Activated T-cell treated with anti-CD3 and anti-CD28 coated beads, Interleukin-2, amount 50 U/mL, for 72 hours (primary cell): ENCODE measurements at regions not wholly inside any gene's neighbourhood (a gene's known extent, or its start where the extent isn't known, plus 50 kb on each side); places are given as distances from the start of the nearest gene placed in this dataset.
"Not testable (repeated sequence)": the region's sequence is repeated elsewhere in the genome, so short reads cannot be mapped to it uniquely, and the experiment has no call there.

Experiments used
- ATAC-seq, 2 donors: fragments of 150-1000 bp; cut with Tn5 transposase; replicated peaks in 1 of 2; 2 replicates each; pipeline ENCODE4 v1.10.0; 2021; ENCODE audit warnings: moderate library complexity in 2 of 2, mild to moderate bottlenecking in 1 of 2
- DNase-seq, 2 donors: peaks; one replicate each; pipeline ENCODE4 v3.0.0; 2021 to 2022; ENCODE audit warnings: mixed read lengths in 1 of 2
- H3K27ac Mint-ChIP-seq: one replicate; pipeline ENCODE4 v1.8.0; 2022; ENCODE audit warnings: mild to moderate bottlenecking, moderate library complexity, mixed read lengths
- H3K27me3 Mint-ChIP-seq: one replicate; pipeline ENCODE4 v1.8.0; 2022; ENCODE audit warnings: low read depth, mixed read lengths
- H3K36me3 Mint-ChIP-seq, 2 donors: one replicate each; pipeline ENCODE4 v1.8.0; 2022; ENCODE audit warnings: mixed read lengths in 2 of 2, mild to moderate bottlenecking in 1 of 2; ENCODE audit not compliant: insufficient read depth in 2 of 2
- H3K4me1 Mint-ChIP-seq: one replicate; pipeline ENCODE4 v1.8.0; 2022; ENCODE audit warnings: low read depth, mixed read lengths
- H3K4me3 Mint-ChIP-seq, 2 donors: one replicate each; pipeline ENCODE4 v1.8.0; 2022; ENCODE audit warnings: mild to moderate bottlenecking in 2 of 2, mixed read lengths in 2 of 2, moderate library complexity in 2 of 2
- H3K9me3 Mint-ChIP-seq, 2 donors: one replicate each; pipeline ENCODE4 v1.8.0; 2022; ENCODE audit warnings: mixed read lengths in 2 of 2

GRCh38 chr17:78305801-78306200 is 54.1 kb downstream of the SOCS3 start:
- H3K4me1 Mint-ChIP-seq, result peaks cover 6% of the 10 kb centered on the region
- H3K9me3 Mint-ChIP-seq, result peaks cover 0 to 2% of the 10 kb centered on the region in 2 donors
- no peak for DNase-seq
- no peak for ATAC-seq
- H3K27ac Mint-ChIP-seq, result no peak overlapping the region
- peaks cover 0 to 8% of the 10 kb centered on the region in 2 donors for H3K36me3 Mint-ChIP-seq
- no peaks in the 10 kb centered on the region for H3K27me3 Mint-ChIP-seq
- H3K4me3 Mint-ChIP-seq, result no peak overlapping the region

- ATAC-seq (no peak), DNase-seq (no peak)
- H3K4me1 Mint-ChIP-seq, result peaks cover 10% of the 10 kb centered on the region
- H3K9me3 Mint-ChIP-seq, result peaks cover 0 to 2% of the 10 kb centered on the region in 2 donors
- H3K27me3 Mint-ChIP-seq, result no peaks in the 10 kb centered on the region
- peaks cover 0 to 8% of the 10 kb centered on the region in 2 donors for H3K36me3 Mint-ChIP-seq
- H3K27ac Mint-ChIP-seq, result no peak overlapping the region
- no peak overlapping the region for H3K4me3 Mint-ChIP-seq
These were observed 55.3 kb downstream of the SOCS3 start for GRCh38 chr17:78304549-78305037.

- Mint-ChIP-seq H3K9me3 (peaks cover 0 to 2% of the 10 kb centered on the region in 2 donors), H3K36me3 (peaks cover 0 to 8% of the 10 kb centered on the region in 2 donors), H3K4me1 (peaks cover 10% of the 10 kb centered on the region), H3K4me3 (no peak overlapping the region), H3K27me3 (no peaks in the 10 kb centered on the region), H3K27ac (no peak overlapping the region)
- DNase-seq (no peak), ATAC-seq (no peak)
These were observed 57.4 kb downstream of the SOCS3 start for GRCh38 chr17:78302478-78302877.

GRCh38 chr17:78301821-78302213 is 58.1 kb downstream of the SOCS3 start:
- peaks cover 0 to under 1% of the 10 kb centered on the region in 2 donors for H3K9me3 Mint-ChIP-seq
- no peak overlapping the region for H3K27ac Mint-ChIP-seq
- H3K4me1 Mint-ChIP-seq, result peaks cover 10% of the 10 kb centered on the region
- DNase-seq, result no peak
- H3K27me3 Mint-ChIP-seq, result no peaks in the 10 kb centered on the region
- no peak overlapping the region for H3K4me3 Mint-ChIP-seq
- H3K36me3 Mint-ChIP-seq, result peaks cover 0 to 4% of the 10 kb centered on the region in 2 donors
- ATAC-seq, result no peak

GRCh38 chr17:78300962-78301820 is 58.7 kb downstream of the SOCS3 start:
- Mint-ChIP-seq H3K9me3 (no peaks in the 10 kb centered on the region), H3K4me1 (peaks cover 10% of the 10 kb centered on the region), H3K36me3 (peaks cover 0 to 2% of the 10 kb centered on the region in 2 donors), H3K27me3 (no peaks in the 10 kb centered on the region), H3K4me3 (peak overlapping the region; percentile 28 to 31), H3K27ac (peak overlapping the region; percentile 61)
- DNase-seq (peak in 1 of 2 donors; percentile 20), ATAC-seq (peak; percentile 50 to 53)

GRCh38 chr17:78299049-78299448 is 60.8 kb downstream of the SOCS3 start:
- Mint-ChIP-seq H3K4me3 (no peak overlapping the region), H3K9me3 (no peaks in the 10 kb centered on the region), H3K27me3 (no peaks in the 10 kb centered on the region), H3K27ac (no peak overlapping the region), H3K36me3 (no peaks in the 10 kb centered on the region), H3K4me1 (peaks cover 10% of the 10 kb centered on the region)
- ATAC-seq (no peak), DNase-seq (no peak)

- H3K27me3 Mint-ChIP-seq, result no peaks in the 10 kb centered on the region
- H3K36me3 Mint-ChIP-seq, result no peaks in the 10 kb centered on the region
- H3K9me3 Mint-ChIP-seq, result no peaks in the 10 kb centered on the region
- DNase-seq (no peak), ATAC-seq (no peak)
- no peak overlapping the region for H3K4me3 Mint-ChIP-seq
- H3K4me1 Mint-ChIP-seq, result no peaks in the 10 kb centered on the region
- no peak overlapping the region for H3K27ac Mint-ChIP-seq
These were observed 63.3 kb downstream of the TMEM235 start for GRCh38 chr17:78294776-78295175.

- ATAC-seq (no peak), DNase-seq (no peak)
- no peak overlapping the region for H3K4me3 Mint-ChIP-seq
- no peaks in the 10 kb centered on the region for H3K9me3 Mint-ChIP-seq
- H3K4me1 Mint-ChIP-seq, result no peaks in the 10 kb centered on the region
- no peaks in the 10 kb centered on the region for H3K27me3 Mint-ChIP-seq
- H3K27ac Mint-ChIP-seq, result no peak overlapping the region
- no peaks in the 10 kb centered on the region for H3K36me3 Mint-ChIP-seq
These were observed 62.9 kb downstream of the TMEM235 start for GRCh38 chr17:78294356-78294755.

GRCh38 chr17:78293151-78293550 is 61.7 kb downstream of the TMEM235 start:
- H3K4me3 Mint-ChIP-seq, DNase-seq, H3K27me3 Mint-ChIP-seq, ATAC-seq, H3K4me1 Mint-ChIP-seq, H3K27ac Mint-ChIP-seq, H3K36me3 Mint-ChIP-seq, H3K9me3 Mint-ChIP-seq: not testable (repeated sequence)

GRCh38 chr17:78291944-78292910 is 60.8 kb downstream of the TMEM235 start:
- DNase-seq (no peak), ATAC-seq (no peak)
- H3K9me3 Mint-ChIP-seq, result no peaks in the 10 kb centered on the region
- no peaks in the 10 kb centered on the region for H3K4me1 Mint-ChIP-seq
- H3K27ac Mint-ChIP-seq, result no peak overlapping the region
- no peaks in the 10 kb centered on the region for H3K27me3 Mint-ChIP-seq
- no peaks in the 10 kb centered on the region for H3K36me3 Mint-ChIP-seq
- H3K4me3 Mint-ChIP-seq, result no peak overlapping the region

- H3K9me3 Mint-ChIP-seq, result no peaks in the 10 kb centered on the region
- DNase-seq, result no peak
- H3K36me3 Mint-ChIP-seq, result no peaks in the 10 kb centered on the region
- H3K4me1 Mint-ChIP-seq, result no peaks in the 10 kb centered on the region
- no peak for ATAC-seq
- H3K4me3 Mint-ChIP-seq, result no peak overlapping the region
- H3K27ac Mint-ChIP-seq, result no peak overlapping the region
- no peaks in the 10 kb centered on the region for H3K27me3 Mint-ChIP-seq
These were observed 59.3 kb downstream of the TMEM235 start for GRCh38 chr17:78290721-78291120.
